WTC11 (cell line): ENCODE measurements at regions not wholly inside any gene's neighbourhood (a gene's known extent, or its start where the extent isn't known, plus 50 kb on each side); places are given as distances from the start of the nearest gene placed in this dataset.

Experiments
- ATAC-seq: fragments of 200-7000 bp; cut with Tn5 transposase; 2 replicates; pipeline ENCODE4 v1.10.0; 2021; ENCODE audit warnings: mild to moderate bottlenecking, moderate library complexity
- CTCF ChIA-PET: fragments of 300-600 bp; sonication (Branson Sonifier 250); formaldehyde crosslinking; loops from one replicate; lab custom pipeline; 2021; ENCODE audit warnings: antibody characterized with exemption; lab: Charles Lee
- POLR2A ChIA-PET: fragments of 350-600 bp; sonication (Branson Sonifier 250); formaldehyde crosslinking; loops from one replicate; lab custom pipeline; 2021; ENCODE audit warnings: antibody characterized with exemption; lab: Charles Lee
- DNase-seq: peaks from one replicate; pipeline ENCODE4 v3.0.0; 2021; ENCODE audit warnings: low spot score
- H3K27ac Mint-ChIP-seq: 2 replicates; pipeline ENCODE4 v1.8.0; 2021; ENCODE audit warnings: mixed read lengths
- H3K27me3 Mint-ChIP-seq: 2 replicates; pipeline ENCODE4 v1.8.0; 2021; ENCODE audit warnings: low read depth, mild to moderate bottlenecking, moderate library complexity, mixed read lengths
- H3K36me3 Mint-ChIP-seq: 2 replicates; pipeline ENCODE4 v1.8.0; 2021; ENCODE audit warnings: mixed read lengths
- H3K4me1 Mint-ChIP-seq: 2 replicates; pipeline ENCODE4 v1.8.0; 2022; ENCODE audit warnings: mixed read lengths
- H3K4me3 Mint-ChIP-seq: 2 replicates; pipeline ENCODE4 v1.8.0; 2021; ENCODE audit warnings: mild to moderate bottlenecking, moderate library complexity, mixed read lengths
- H3K9me3 Mint-ChIP-seq: 2 replicates; pipeline ENCODE4 v1.8.0; 2021; ENCODE audit warnings: mixed read lengths
- ATF1 ChIP-seq: sonication (generic); formaldehyde crosslinking; IDR thresholded peaks from 2 replicates; pipeline ENCODE4 v1.8.1; 2023; ENCODE audit warnings: mild to moderate bottlenecking, moderate library complexity, missing genetic modification reagents
- CDX4 ChIP-seq: fragments of 250-450 bp; sonication (Bioruptor Pico); IDR thresholded peaks from 2 replicates; pipeline ENCODE4 v1.9.0; 2021; ENCODE audit warnings: moderate library complexity, mild to moderate bottlenecking, inconsistent platforms, borderline replicate concordance
- E2F5 ChIP-seq: sonication (generic); formaldehyde crosslinking; IDR thresholded peaks from 2 replicates; pipeline ENCODE4 v1.8.1; 2022; ENCODE audit warnings: mild to moderate bottlenecking, moderate library complexity, missing genetic modification reagents
- ETV6 ChIP-seq: sonication (generic); formaldehyde crosslinking; IDR thresholded peaks from 2 replicates; pipeline ENCODE4 v1.8.1; 2022; ENCODE audit warnings: mild to moderate bottlenecking, missing genetic modification reagents
- FOXJ3 ChIP-seq: sonication (generic); formaldehyde crosslinking; IDR thresholded peaks from 2 replicates; pipeline ENCODE4 v1.9.0; 2021; ENCODE audit warnings: missing genetic modification reagents, mild to moderate bottlenecking, borderline replicate concordance
- GRHL2 ChIP-seq: fragments of 250-450 bp; sonication (Bioruptor Pico); IDR thresholded peaks from 2 replicates; pipeline ENCODE4 v1.8.0; 2022; ENCODE audit warnings: mild to moderate bottlenecking, moderate library complexity; ENCODE audit not compliant: insufficient replicate concordance, severe bottlenecking
- HMGXB4 ChIP-seq: sonication (generic); formaldehyde crosslinking; IDR thresholded peaks from 2 replicates; pipeline ENCODE4 v1.8.1; 2023; ENCODE audit warnings: mild to moderate bottlenecking, moderate library complexity, missing genetic modification reagents
- MAX ChIP-seq: sonication (generic); formaldehyde crosslinking; IDR thresholded peaks from 2 replicates; pipeline ENCODE4 v1.8.0; 2022; ENCODE audit warnings: mild to moderate bottlenecking, missing genetic modification reagents
- MLX ChIP-seq: sonication (generic); formaldehyde crosslinking; IDR thresholded peaks from 2 replicates; pipeline ENCODE4 v1.8.1; 2023; ENCODE audit warnings: mild to moderate bottlenecking, missing genetic modification reagents, moderate library complexity
- MYBL2 ChIP-seq: sonication (generic); formaldehyde crosslinking; IDR thresholded peaks from 2 replicates; pipeline ENCODE4 v1.8.1; 2023; ENCODE audit warnings: mild to moderate bottlenecking, moderate library complexity, missing genetic modification reagents
- NFATC4 ChIP-seq: fragments of 250-450 bp; sonication (Bioruptor Pico); IDR thresholded peaks from 2 replicates; pipeline ENCODE4 v1.9.0; 2021; ENCODE audit warnings: mild to moderate bottlenecking
- NR2C2 ChIP-seq: sonication (generic); formaldehyde crosslinking; IDR thresholded peaks from 2 replicates; pipeline ENCODE4 v1.8.0; 2022; ENCODE audit warnings: mild to moderate bottlenecking, missing genetic modification reagents
- NR3C1 ChIP-seq: sonication (generic); formaldehyde crosslinking; conservative IDR thresholded peaks from 2 replicates; pipeline ENCODE4 v1.8.1; 2023; ENCODE audit warnings: low read depth, mild to moderate bottlenecking, missing genetic modification reagents
- STAT6 ChIP-seq: sonication (generic); formaldehyde crosslinking; conservative IDR thresholded peaks from 2 replicates; pipeline ENCODE4 v1.8.1; 2023; ENCODE audit warnings: mild to moderate bottlenecking, low read depth, missing genetic modification reagents, moderate library complexity
- TEAD1 ChIP-seq: sonication (generic); formaldehyde crosslinking; IDR thresholded peaks from 2 replicates; pipeline ENCODE4 v1.8.0; 2022; ENCODE audit warnings: mild to moderate bottlenecking, missing genetic modification reagents
- ZNF232 ChIP-seq: sonication (generic); formaldehyde crosslinking; IDR thresholded peaks from 2 replicates; pipeline ENCODE4 v1.8.0; 2022; ENCODE audit warnings: mild to moderate bottlenecking, missing genetic modification reagents
- ZNF671 ChIP-seq: fragments of 250-450 bp; sonication (Bioruptor Pico); IDR thresholded peaks from 2 replicates; pipeline ENCODE4 v1.8.0; 2021; ENCODE audit warnings: mild to moderate bottlenecking
- ZSCAN18 ChIP-seq: fragments of 250-450 bp; sonication (Bioruptor Pico); IDR thresholded peaks from 2 replicates; pipeline ENCODE4 v2.1.2; 2022; ENCODE audit warnings: mild to moderate bottlenecking, moderate library complexity

- TF ChIP-seq ZNF232 (no peak), NFATC4 (no peak), ZSCAN18 (no peak), STAT6 (CRISPR knock-in tag) (no peak), ATF1 (CRISPR knock-in tag) (no peak), MLX (CRISPR knock-in tag) (no peak), NR2C2 (CRISPR knock-in tag) (no peak), HMGXB4 (CRISPR knock-in tag) (no peak)
Measured at GRCh38 chr9:105126226-105126625, 118.2 kb upstream of the SLC44A1 start (continued).

- TF ChIP-seq MYBL2 (CRISPR knock-in tag) = no peak
- TF ChIP-seq MAX (CRISPR knock-in tag) = no peak
- TF ChIP-seq ATF1 (CRISPR knock-in tag) = no peak
- no peak for TF ChIP-seq CDX4 (CRISPR knock-in tag)
- TF ChIP-seq NR3C1 (CRISPR knock-in tag) = no peak
- TF ChIP-seq ETV6 (CRISPR knock-in tag) = no peak
- TF ChIP-seq GRHL2 (CRISPR knock-in tag) = no peak
- no peak for TF ChIP-seq TEAD1
- TF ChIP-seq FOXJ3 (CRISPR knock-in tag) = no peak
- no peak for TF ChIP-seq ZNF671 (CRISPR knock-in tag)
- TF ChIP-seq E2F5 = no peak
- ATAC-seq (no peak), DNase-seq (no peak)
- POLR2A ChIA-PET = interaction anchor here (0.6 kb wide), 1 partner anchor 12 kb away, joined by 3 read pairs; no protein-coding TSS in a partner anchor
- H3K4me3 Mint-ChIP-seq = no peak overlapping the region
- H3K27me3 Mint-ChIP-seq = no peaks in the 10 kb centered on the region
- H3K36me3 Mint-ChIP-seq = no peaks in the 10 kb centered on the region
- no peak overlapping the region for H3K27ac Mint-ChIP-seq
- H3K9me3 Mint-ChIP-seq = no peaks in the 10 kb centered on the region
- CTCF ChIA-PET = no interaction called here
- H3K4me1 Mint-ChIP-seq = peaks cover 9% of the 10 kb centered on the region
Measured at GRCh38 chr9:105127863-105128220, 116.6 kb upstream of the SLC44A1 start.
